ENCODE measurements at regions not wholly inside any gene's neighbourhood (a gene's known extent, or its start where the extent isn't known, plus 50 kb on each side); places are given as distances from the start of the nearest gene placed in this dataset.
"Not testable (repeated sequence)": the region's sequence is repeated elsewhere in the genome, so short reads cannot be mapped to it uniquely, and the experiment has no call there.

DNA sequence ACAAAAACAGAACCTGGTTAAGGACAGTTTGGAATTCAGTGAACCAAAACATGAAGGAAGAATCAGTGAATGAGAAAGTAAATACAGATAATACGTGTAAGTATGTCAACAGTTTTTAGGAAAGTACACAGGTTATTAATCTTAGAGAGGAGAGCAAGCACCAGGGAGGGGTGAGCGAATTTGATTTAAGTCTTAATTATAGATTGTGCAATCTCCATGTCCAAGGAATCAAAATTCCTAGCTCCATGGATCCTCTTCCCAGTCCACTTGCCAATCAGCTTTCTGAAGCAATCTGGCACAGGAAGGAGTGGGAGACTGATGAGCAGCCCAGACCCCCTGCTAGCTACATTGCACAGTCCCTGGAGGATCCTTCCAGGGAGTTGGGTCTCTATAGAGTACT lies 346.4 kb downstream of the SETD4 start:
- no peak for DNase-seq (ENCODE audit: low read depth in 4 of 4, low spot score in 3 of 4)

DNA sequence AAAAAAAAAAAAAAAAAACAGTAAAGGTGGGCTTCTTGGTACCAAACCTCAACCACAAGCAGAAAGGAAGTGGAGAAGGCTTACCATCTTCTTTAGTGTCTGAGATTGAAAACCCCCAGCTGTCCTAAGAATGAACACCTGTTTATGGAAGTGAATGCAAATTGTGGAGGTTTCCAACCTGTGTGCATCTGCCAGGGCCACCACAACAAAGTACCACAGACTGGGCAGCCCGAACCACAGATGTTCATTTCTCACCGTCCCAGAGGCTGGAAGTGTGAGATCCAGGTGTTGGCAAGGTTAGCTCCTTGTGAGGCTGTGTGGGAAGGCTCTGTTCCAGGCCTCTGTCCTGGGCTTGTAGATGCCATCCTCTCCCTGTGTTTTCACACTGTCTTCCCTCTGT lies 348.7 kb downstream of the SETD4 start:
- DNase-seq (ENCODE audit: low read depth in 4 of 4, low spot score in 3 of 4) = no peak

DNA sequence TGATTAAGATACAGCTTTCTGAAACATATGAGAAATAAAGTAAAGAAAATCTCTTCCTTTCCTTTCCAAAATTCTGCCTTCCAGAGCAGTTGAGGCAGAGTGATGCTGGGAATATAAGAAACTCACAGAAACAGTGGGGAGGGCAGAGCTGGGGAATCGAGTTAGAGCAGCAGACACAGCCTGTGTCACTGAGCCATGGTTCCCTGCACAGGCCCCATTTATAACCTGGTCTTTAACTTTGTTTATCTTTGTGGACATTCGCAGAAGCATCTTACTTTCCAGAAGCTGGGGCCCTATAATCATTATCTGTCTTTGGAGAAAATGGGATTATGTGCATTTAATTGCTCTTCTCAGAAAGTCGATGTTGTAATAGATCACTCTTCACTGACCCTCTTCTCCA lies 349.1 kb downstream of the SETD4 start:
- DNase-seq (ENCODE audit: low read depth in 4 of 4, low spot score in 3 of 4) = no peak

- DNase-seq (ENCODE audit: low read depth in 4 of 4, low spot score in 3 of 4) = not testable (repeated sequence)
Measured at GRCh38 chr21:35709990-35710389, 350.3 kb downstream of the SETD4 start.

GRCh38 chr21:35705888-35706287 lies 354.4 kb downstream of the SETD4 start:
- DNase-seq (ENCODE audit: low read depth in 4 of 4, low spot score in 3 of 4) = no peak

- DNase-seq (ENCODE audit: low read depth in 4 of 4, low spot score in 3 of 4) = no peak
Measured at GRCh38 chr21:35705237-35705887, 355.0 kb downstream of the SETD4 start.

DNA sequence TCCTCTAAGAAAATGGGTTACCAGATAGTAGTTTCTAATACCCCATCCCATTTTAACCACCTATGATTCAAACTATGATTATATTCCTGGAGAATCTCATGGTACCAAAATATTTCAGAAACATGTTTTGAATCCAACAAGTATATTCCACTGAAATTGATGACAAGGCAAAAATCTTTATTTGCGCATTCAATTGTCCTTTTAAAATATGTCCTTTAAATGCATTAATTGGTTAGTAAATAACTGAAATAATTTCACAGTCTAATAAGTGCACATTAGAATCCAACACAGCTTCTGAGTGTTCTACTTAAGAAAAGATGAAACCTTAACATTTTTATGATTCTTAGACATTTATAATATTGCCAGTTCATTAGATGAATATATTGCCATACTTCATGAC lies 356.6 kb downstream of the SETD4 start:
- DNase-seq (ENCODE audit: low read depth in 4 of 4, low spot score in 3 of 4) = no peak

DNA sequence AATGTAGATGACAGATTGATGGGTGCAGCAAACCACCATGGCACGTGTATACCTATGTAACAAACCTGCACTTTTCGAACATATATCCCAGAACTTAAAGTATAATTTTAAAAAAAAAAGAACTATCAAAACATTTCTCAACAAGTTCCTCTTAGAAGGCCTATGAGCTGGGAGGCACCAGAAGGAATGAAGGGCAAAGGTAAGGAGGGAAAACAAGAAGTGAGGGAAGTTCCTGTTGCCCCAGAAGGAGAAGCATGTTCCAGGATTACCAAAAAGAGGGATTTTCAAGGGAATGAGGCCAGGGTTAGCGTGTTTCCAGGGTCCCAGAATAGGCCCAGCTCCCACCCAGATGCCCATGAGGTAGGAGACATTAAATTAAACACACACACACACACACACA lies 361.0 kb downstream of the SETD4 start:
- DNase-seq (ENCODE audit: low read depth in 4 of 4, low spot score in 3 of 4) = no peak

DNA sequence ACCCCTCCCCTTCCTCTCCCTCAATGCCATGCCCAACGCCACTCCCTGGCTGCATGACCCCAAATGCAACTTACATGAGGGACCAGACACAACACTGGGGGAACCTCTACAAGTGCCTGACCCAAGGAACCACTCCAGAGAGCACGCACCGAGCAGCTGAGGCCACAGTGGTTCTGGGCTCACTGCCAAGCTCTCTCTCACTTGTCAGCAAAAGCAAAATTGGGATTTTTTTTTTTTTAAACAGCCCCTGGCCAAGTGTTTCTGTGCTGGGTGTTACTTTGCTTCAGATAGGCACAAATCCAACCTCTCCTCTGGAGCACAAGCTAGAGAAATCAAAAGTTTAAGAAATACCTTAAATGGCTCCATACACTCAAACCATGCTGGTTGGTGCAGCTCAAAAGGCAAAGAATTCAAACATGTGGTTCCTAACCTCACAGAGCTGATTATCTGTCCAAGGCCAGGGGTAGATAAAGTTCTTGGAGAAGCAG lies 363.0 kb downstream of the SETD4 start:
- DNase-seq (ENCODE audit: low read depth in 4 of 4, low spot score in 3 of 4) = peak; percentile 16 to 25 (median 18)

DNA sequence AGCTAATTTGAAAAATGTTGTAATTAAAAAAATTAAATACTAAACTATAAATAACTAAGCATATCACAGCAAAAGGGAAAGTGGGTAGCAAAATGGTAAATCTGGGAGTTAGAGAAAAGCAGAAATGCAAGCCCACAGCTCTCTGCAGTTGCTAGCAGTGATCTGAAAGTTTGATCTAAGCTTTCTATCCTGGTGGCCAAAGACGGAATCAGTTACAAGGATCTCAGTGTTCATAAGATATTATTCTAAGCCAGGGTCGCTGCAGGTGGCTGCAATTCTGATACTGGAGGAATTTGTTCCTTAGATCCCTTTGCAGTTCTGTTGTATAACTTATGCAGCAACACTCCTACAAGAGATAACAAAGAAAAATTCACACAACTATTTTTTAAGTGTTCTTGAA lies 363.7 kb downstream of the SETD4 start:
- DNase-seq (ENCODE audit: low read depth in 4 of 4, low spot score in 3 of 4) = no peak

GRCh38 chr21:35692311-35692710 lies 368.0 kb downstream of the SETD4 start:
- DNase-seq (ENCODE audit: low read depth in 4 of 4, low spot score in 3 of 4) = no peak

DNA sequence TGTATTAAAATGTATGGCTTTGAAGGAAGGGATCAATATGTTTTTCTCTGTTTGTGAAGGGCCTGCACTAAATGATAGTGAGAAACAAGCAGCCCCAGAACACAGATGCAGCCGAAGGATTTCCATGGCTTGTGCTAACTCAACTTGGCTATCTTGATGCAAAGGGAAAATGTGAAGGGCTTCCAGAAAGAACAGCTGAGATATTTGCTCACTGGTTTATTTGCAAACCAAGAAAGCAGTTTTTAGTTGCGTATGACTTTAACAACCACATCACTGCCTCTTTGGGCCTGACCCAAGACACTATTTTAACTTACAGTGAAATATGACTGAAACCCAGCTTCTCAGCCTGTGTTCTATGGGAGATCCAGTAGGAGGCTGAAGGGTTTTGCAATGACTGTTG lies 369.9 kb downstream of the SETD4 start:
- no peak for DNase-seq (ENCODE audit: low read depth in 4 of 4, low spot score in 3 of 4)

- no peak for DNase-seq (ENCODE audit: low read depth in 4 of 4, low spot score in 3 of 4)
Measured at GRCh38 chr21:35686156-35686555, 374.2 kb downstream of the SETD4 start.

DNA sequence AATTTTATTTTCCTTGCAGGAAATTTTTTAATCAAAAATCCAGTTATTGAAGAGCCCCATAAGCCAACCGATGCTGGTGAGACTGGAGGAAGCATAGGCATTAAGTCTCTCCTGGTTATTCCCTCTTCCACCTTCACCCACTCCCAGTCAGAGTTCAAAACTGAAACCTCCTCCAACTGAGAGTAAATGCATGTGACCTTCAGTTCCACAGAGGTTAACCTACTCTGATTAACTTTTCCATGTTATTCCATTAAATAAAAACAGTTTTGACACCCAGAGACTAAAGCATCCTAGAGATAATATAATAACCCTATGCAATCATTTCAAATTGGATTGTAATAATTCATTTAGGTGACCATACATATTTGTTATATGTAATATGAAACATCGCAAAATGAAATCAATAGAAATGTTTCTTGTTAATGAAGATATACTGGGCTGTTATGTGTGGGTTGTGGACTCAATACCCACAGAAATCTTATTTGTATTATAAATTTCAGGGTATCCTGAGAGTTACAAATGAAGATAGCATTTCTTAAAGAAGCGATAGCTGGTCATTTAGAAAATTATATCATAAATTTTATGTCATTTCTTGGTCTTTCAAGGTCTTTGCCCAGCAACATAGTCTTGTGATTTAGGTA lies 376.5 kb downstream of the SETD4 start:
- DNase-seq (ENCODE audit: low read depth in 4 of 4, low spot score in 3 of 4) = no peak

GRCh38 chr21:35682904-35683549 lies 377.3 kb downstream of the SETD4 start:
- no peak for DNase-seq (ENCODE audit: low read depth in 4 of 4, low spot score in 3 of 4)

GRCh38 chr21:35681946-35682345 lies 378.4 kb downstream of the SETD4 start:
- DNase-seq (ENCODE audit: low read depth in 4 of 4, low spot score in 3 of 4) = no peak

GRCh38 chr21:35679076-35679475 lies 381.2 kb downstream of the SETD4 start:
- DNase-seq (ENCODE audit: low read depth in 4 of 4, low spot score in 3 of 4) = no peak

GRCh38 chr21:35678393-35678792 lies 381.9 kb downstream of the SETD4 start:
- no peak for DNase-seq (ENCODE audit: low read depth in 4 of 4, low spot score in 3 of 4)

DNA sequence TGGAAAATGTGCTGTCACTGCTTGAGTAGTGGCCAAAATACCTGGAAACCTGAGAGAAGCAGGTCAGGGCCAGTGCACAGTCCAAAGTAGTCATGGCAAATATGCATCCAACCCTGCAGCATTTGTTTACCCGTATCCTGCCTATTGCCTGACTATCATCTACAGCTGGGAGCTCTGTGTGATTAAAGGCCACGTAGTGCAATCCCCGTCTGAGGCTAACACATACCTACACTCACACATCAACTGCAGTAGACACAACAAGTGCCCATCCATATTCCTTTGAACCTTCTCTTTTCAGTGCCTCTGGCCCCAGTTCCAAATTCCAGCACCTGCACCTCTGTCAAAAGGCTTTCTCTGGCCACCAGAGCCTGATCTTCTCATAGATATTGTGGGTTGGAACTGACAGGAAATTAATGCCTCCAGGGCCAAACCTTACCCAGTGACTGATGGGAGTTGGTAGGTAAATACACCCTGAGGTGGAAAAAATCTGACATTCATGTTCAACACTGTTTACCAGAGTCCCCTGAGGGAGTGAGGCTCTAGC lies 383.0 kb downstream of the SETD4 start:
- DNase-seq (ENCODE audit: low read depth in 4 of 4, low spot score in 3 of 4) = no peak

DNA sequence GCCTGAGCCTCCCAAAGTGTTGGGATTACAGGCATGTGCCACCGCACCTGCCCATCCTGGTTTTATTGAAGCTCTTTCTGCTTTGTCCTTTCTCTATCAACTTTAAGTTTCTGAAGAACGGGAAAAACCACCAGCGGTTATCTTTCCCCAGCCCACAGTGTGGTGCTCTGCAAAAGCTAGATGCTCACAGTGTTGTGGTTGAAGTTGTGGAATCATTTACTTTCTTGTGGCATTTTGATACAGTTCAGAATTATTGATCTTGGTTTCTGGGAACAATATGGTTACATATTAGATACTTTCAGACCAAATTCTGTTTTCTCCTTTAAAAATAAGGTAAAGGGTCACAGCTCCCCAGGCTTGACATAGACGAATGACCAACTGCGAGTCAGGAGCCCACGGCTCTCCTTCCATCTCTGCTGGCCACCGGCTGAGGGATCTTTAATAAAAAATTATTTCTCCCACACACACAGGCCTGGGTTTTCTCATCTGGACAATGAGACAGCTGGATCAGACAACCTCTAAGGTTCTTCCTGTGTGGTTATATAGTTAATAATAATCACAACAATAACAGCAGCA lies 385.3 kb downstream of the SETD4 start:
- no peak for DNase-seq (ENCODE audit: low read depth in 4 of 4, low spot score in 3 of 4)

DNA sequence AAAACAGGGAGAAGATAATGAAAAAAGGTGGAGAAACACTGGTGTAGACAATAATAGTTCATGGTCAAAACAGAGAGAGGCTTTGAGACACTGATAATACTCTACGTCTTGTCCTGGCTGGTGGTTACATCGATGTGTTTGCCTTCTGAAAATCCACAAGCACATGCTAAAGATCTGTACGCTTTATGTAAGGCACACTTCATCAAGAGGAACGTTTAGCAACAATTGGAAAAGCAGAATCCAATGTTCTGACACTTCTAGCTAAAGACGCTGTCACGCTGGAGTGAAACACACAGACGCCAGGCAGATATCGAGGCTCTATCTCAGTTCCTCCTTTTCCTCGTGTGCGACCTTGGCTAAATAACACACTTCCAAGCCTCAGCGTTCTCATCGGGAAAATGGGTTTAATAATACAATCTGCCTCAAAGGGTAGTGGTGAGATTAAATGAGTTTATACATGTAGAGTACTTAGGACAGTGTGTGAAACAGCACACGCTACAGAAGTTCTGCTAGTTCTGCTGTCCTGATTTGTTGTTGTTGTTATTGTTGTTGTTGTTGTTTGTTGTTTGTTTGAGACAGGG lies 386.1 kb downstream of the SETD4 start:
- no peak for DNase-seq (ENCODE audit: low read depth in 4 of 4, low spot score in 3 of 4)

Data from right renal pelvis (tissue), 4 donors.